HCT116 (cell line): ENCODE measurements at regions not wholly inside any gene's neighbourhood (a gene's known extent, or its start where the extent isn't known, plus 50 kb on each side); places are given as distances from the start of the nearest gene placed in this dataset.

Experiments
- CTCF ChIP-seq, 3 experiments: fragments of 200-600 bp in 1 of 3; sonication (generic) in 1 of 3; IDR thresholded peaks in 2 of 3; conservative IDR thresholded peaks in 1 of 3; 2 replicates each; pipeline ENCODE4 v1.5.1; 2012 to 2017; ENCODE audit warnings: low read depth in 2 of 3, low read length in 2 of 3, antibody characterized with exemption in 1 of 3, borderline replicate concordance in 1 of 3, control low read depth in 1 of 3, mild to moderate bottlenecking in 1 of 3, mixed read lengths in 1 of 3, mixed run types in 1 of 3, moderate library complexity in 1 of 3; ENCODE audit not compliant: insufficient read depth in 1 of 3
- EZH2 ChIP-seq: fragments of 200-600 bp; sonication (generic); IDR thresholded peaks from 2 replicates; pipeline ENCODE4 v1.6.1; 2017; ENCODE audit warnings: antibody characterized with exemption, mixed run types
- EZH2phosphoT487 ChIP-seq: fragments of 200-600 bp; IDR thresholded peaks from 2 replicates; pipeline ENCODE4 v1.6.1; 2018; ENCODE audit warnings: antibody characterized with exemption, borderline replicate concordance
- POLR2A ChIP-seq: IDR thresholded peaks from 2 replicates; pipeline ENCODE4 v1.7.0; 2011; ENCODE audit warnings: borderline replicate concordance; ENCODE audit not compliant: insufficient read depth, insufficient read length; ENCODE audit errors: extremely low read depth
- POLR2AphosphoS5 ChIP-seq: IDR thresholded peaks from 2 replicates; pipeline ENCODE4 v1.6.1; 2011; ENCODE audit warnings: mild to moderate bottlenecking, low read depth, low read length, moderate library complexity
- RAD21 ChIP-seq: IDR thresholded peaks from 2 replicates; pipeline ENCODE4 v1.6.1; 2012; ENCODE audit warnings: low read depth, mild to moderate bottlenecking

GRCh38 chr5:126172812-126173211 is 250.4 kb upstream of the GRAMD2B start:
- TF ChIP-seq CTCF (IDR thresholded peaks at IDR 0.05 in 2 of 3, conservative IDR thresholded peaks at IDR 0.05 in 1 of 3; ENCODE audit: borderline replicate concordance in 1 of 3, insufficient read depth in 1 of 3, low read depth in 2 of 3, low read length in 2 of 3) (no peak), EZH2phosphoT487 (no peak), POLR2AphosphoS5 (no peak), EZH2 (no peak), RAD21 (no peak), POLR2A (no peak)
